Neural crest cell (in vitro differentiated cells): ENCODE measurements at regions not wholly inside any gene's neighbourhood (a gene's known extent, or its start where the extent isn't known, plus 50 kb on each side); places are given as distances from the start of the nearest gene placed in this dataset.
"Not testable (repeated sequence)": the region's sequence is repeated elsewhere in the genome, so short reads cannot be mapped to it uniquely, and the experiment has no call there.

Source experiments
- DNase-seq: peaks from one replicate; pipeline ENCODE4 v3.0.0; 2021; ENCODE audit warnings: low read depth, mixed read lengths, low spot score
- H3K27ac Mint-ChIP-seq: one replicate; pipeline ENCODE4 v1.8.0; 2021; ENCODE audit warnings: mild to moderate bottlenecking, mixed read lengths; ENCODE audit not compliant: unreplicated experiment
- H3K27me3 Mint-ChIP-seq: 2 replicates; pipeline ENCODE4 v1.8.0; 2021; ENCODE audit warnings: low read depth, mild to moderate bottlenecking, mixed read lengths
- H3K36me3 Mint-ChIP-seq: 2 replicates; pipeline ENCODE4 v1.8.0; 2021; ENCODE audit warnings: low read depth, mild to moderate bottlenecking, mixed read lengths
- H3K4me1 Mint-ChIP-seq: 2 replicates; pipeline ENCODE4 v1.8.0; 2021; ENCODE audit warnings: mixed read lengths
- H3K4me3 Mint-ChIP-seq: one replicate; pipeline ENCODE4 v1.8.0; 2021; ENCODE audit warnings: mild to moderate bottlenecking, mixed read lengths
- H3K9me3 Mint-ChIP-seq: 2 replicates; pipeline ENCODE4 v1.8.0; 2021; ENCODE audit warnings: mixed read lengths
- TF ChIP-seq, protein P1 (sequence below): fragments of 200-600 bp; sonication (generic); conservative IDR thresholded peaks from 2 replicates; pipeline ENCODE4 v1.5.0; 2021; ENCODE audit warnings: antibody characterized with exemption, mild to moderate bottlenecking

DNA sequence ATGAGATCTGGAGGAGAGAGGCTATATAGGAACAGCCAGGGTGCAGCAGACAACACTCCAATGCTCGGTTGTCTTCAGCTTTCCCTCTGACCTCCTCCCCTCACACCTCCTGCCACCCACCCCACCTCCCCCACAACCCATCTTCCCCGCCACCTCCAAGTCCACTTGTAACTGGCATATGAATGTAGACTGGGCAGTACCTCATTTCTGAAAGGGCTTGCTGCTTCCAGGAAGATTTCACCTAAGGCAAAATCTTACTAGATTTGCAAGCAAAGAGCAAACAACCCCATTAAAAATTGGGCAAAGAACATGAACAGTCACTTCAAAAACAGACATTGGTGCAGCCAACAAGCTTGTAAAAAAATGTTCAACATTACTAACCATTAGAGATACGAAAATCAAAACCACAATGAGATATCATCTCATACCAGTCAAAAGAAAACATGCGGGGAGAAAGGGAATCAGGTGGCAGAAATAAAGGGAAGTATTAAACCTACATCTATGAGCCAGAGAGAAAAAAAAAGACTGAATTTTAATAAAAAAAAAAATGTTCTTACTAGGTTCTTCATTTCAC lies 164.6 kb upstream of the C1GALT1 start:
- Mint-ChIP-seq H3K4me3 (no peak overlapping the region), H3K36me3 (no peaks in the 10 kb centered on the region), H3K4me1 (no peaks in the 10 kb centered on the region), H3K27me3 (peaks cover 4% of the 10 kb centered on the region), H3K9me3 (no peaks in the 10 kb centered on the region), H3K27ac (no peak overlapping the region)
- TF ChIP-seq, protein P1, sequence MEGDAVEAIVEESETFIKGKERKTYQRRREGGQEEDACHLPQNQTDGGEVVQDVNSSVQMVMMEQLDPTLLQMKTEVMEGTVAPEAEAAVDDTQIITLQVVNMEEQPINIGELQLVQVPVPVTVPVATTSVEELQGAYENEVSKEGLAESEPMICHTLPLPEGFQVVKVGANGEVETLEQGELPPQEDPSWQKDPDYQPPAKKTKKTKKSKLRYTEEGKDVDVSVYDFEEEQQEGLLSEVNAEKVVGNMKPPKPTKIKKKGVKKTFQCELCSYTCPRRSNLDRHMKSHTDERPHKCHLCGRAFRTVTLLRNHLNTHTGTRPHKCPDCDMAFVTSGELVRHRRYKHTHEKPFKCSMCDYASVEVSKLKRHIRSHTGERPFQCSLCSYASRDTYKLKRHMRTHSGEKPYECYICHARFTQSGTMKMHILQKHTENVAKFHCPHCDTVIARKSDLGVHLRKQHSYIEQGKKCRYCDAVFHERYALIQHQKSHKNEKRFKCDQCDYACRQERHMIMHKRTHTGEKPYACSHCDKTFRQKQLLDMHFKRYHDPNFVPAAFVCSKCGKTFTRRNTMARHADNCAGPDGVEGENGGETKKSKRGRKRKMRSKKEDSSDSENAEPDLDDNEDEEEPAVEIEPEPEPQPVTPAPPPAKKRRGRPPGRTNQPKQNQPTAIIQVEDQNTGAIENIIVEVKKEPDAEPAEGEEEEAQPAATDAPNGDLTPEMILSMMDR, result no peak
- no peak for DNase-seq

DNA sequence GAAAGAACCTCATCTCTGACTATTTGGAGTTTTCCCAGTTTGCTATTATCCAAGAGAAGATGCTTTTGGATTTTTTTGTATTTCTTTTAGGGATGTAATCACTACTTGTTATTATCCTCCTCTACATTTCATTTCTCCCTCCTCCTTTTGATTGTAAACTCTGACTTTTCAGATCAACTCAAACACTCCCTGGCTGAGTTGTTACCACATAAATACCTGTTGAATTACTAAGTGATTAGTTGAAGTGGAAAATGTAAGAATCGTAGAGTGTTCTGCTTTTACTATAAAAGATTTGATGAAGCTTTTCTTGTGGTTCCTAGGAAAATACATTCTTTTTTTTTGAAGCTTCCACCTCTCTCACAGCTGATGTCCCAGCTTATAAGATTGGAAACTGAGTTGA lies 164.1 kb upstream of the C1GALT1 start:
- peaks cover 4% of the 10 kb centered on the region for H3K27me3 Mint-ChIP-seq
- H3K36me3 Mint-ChIP-seq, result no peaks in the 10 kb centered on the region
- TF ChIP-seq, protein P1, result no peak
- H3K4me3 Mint-ChIP-seq, result no peak overlapping the region
- no peaks in the 10 kb centered on the region for H3K9me3 Mint-ChIP-seq
- H3K4me1 Mint-ChIP-seq, result no peaks in the 10 kb centered on the region
- H3K27ac Mint-ChIP-seq, result no peak overlapping the region
- DNase-seq, result no peak

DNA sequence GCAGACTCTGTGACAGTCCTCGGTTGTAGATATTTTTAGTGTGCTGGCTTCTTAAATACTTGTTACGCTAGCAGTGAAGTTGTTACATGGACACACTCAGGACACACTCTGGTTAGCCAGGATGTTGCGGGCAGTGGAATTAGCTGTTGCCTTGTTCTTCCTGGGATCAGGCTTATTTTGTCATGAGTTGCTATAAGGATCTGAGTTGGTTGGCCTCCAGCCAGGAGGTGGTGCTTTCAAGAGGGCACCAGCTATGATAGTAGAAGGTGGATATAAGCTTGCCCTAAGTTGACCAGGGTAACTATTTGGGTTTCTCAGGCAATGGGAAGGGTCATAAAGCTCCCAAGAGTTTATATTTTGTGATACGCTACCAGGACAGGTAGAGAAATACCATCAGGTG lies 150.1 kb upstream of the C1GALT1 start:
- peaks cover 1% of the 10 kb centered on the region for H3K27me3 Mint-ChIP-seq
- H3K36me3 Mint-ChIP-seq, result no peaks in the 10 kb centered on the region
- no peaks in the 10 kb centered on the region for H3K4me1 Mint-ChIP-seq
- TF ChIP-seq, protein P1, result no peak
- no peak overlapping the region for H3K27ac Mint-ChIP-seq
- DNase-seq, result no peak
- H3K9me3 Mint-ChIP-seq, result peaks cover 7% of the 10 kb centered on the region
- H3K4me3 Mint-ChIP-seq, result no peak overlapping the region

DNA sequence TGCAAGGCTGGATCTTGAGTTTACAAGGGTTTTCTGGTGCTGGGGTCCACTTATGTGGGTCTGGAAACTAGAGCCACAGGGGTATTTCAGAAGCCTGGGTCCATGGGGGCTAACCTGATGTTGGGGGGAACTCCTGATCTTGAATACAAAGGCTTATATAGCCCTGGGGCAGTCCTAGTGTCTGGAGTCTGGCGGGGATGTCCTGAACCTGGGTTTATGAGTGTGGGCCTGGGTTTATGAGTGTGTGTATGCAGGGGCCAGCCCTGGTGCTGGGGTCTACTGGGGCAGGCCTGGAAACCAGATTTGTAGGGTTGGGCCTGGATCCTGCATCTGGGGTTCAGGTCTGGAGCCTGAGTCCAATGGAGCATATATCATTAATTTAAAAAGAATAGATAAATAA lies 146.5 kb upstream of the C1GALT1 start:
- Mint-ChIP-seq H3K9me3 (peaks cover 6% of the 10 kb centered on the region), H3K27me3 (no peaks in the 10 kb centered on the region), H3K4me1 (no peaks in the 10 kb centered on the region)

DNA sequence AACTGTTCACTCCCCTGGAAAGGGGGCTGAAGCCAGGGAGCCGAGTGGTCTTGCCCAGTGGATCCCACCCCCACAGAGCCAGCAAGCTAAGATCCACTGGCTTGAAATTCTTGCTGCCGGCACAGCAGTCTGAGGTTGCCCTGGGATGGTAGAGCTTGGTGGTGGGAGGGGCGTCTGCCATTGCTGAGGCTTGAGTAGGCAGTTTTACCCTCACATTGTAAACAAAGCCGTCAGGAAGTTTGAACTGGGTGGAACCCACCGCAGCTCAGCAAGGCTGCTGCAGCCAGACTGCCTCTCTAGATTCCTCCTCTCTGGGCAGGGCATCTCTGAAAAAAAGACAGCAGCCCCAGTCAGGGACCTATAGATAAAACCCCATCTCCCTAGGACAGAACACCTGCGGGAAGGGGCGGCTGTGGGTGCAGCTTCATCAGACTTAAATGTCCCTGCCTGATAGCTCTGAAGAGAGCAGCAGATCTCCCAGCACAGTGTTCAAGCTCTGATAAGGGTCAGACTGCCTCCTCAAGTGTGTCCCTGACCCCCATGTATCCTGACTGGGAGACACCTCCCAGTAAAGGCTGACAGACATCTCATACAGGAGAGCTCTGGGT lies 140.0 kb upstream of the C1GALT1 start:
- peaks cover 11% of the 10 kb centered on the region for H3K9me3 Mint-ChIP-seq
- H3K36me3 Mint-ChIP-seq, H3K27me3 Mint-ChIP-seq, H3K4me3 Mint-ChIP-seq, H3K4me1 Mint-ChIP-seq, H3K27ac Mint-ChIP-seq, DNase-seq: not testable (repeated sequence)

More for the DNA sequence above, 146.5 kb upstream of the C1GALT1 start:
- no peak for DNase-seq
- no peak overlapping the region for H3K27ac Mint-ChIP-seq
- no peak overlapping the region for H3K4me3 Mint-ChIP-seq
- TF ChIP-seq, protein P1, result no peak
- no peaks in the 10 kb centered on the region for H3K36me3 Mint-ChIP-seq

DNA sequence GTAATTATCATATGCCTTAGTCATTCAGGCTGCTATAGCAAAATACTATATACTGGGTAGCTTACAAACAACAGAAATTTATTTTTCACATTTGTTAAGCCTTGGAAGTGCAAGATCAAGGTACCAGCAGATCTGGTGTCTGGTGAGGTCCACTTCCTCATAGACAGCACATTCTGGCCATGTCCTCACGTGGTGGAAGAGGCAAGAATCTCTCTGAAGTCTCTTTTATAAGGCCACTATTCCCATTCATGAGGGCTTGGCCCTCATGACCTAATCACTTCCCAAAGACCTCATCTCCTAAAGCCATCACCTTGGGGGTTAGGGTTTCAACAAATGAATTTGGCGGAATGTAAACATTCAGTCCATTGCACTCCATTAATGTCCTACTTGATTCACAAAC lies 137.5 kb upstream of the C1GALT1 start:
- H3K9me3 Mint-ChIP-seq, result peaks cover 9% of the 10 kb centered on the region
- H3K27me3 Mint-ChIP-seq, result no peaks in the 10 kb centered on the region
- H3K4me1 Mint-ChIP-seq, result no peaks in the 10 kb centered on the region
- no peak overlapping the region for H3K27ac Mint-ChIP-seq
- TF ChIP-seq, protein P1, result no peak
- no peak overlapping the region for H3K4me3 Mint-ChIP-seq
- no peaks in the 10 kb centered on the region for H3K36me3 Mint-ChIP-seq
- no peak for DNase-seq
